GM19035 (cell line): ENCODE measurements at regions not wholly inside any gene's neighbourhood (a gene's known extent, or its start where the extent isn't known, plus 50 kb on each side); places are given as distances from the start of the nearest gene placed in this dataset.

Experiments used
- ATAC-seq: cut with Tn5 transposase; IDR thresholded peaks from one replicate; pipeline ENCODE4 v1.9.1; 2021; ENCODE audit not compliant: unreplicated experiment

- ATAC-seq, result no peak
Observed at GRCh38 chr5:12794476-12795332, 890.5 kb upstream of the CTNND2 start.

DNA sequence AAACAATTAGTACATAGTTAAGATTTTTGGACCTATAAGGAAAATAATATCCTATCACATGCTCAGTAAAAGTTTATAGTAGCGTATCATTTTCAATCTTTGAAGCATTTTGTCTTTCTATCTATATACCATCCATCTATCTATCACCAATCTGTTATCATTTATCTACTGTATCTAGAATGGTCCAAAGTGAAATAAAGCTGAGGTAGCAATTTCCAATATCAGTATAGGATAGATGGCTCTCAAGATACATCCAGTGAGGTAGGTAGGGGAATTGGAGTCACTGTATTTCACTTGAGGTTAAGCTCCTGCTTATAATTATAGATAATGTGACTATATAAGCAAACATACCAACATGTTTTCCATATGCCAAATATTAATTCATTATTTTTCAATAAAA, 889.1 kb upstream of the CTNND2 start:
- no peak for ATAC-seq

- no peak for ATAC-seq
Observed at GRCh38 chr5:12780536-12780935, 876.3 kb upstream of the CTNND2 start.

DNA sequence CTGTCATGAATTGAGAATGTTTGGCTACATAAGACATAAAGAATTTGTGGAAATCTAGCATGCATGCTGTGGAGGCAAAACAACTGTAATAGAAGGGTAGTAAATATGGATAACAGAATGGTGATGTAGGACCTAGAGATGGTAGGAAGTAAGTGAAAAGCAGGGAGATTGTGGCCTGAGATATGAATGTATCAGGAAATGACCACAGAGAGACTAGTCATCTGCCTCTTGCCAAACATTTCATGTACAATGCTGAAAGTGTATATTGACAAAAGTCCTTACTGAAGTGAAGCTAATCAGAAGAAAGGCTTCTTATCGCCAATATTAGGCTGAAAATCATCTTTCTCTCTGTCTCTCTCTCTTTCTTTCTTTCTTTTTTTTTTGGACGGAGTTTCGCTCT, 873.1 kb upstream of the CTNND2 start:
- ATAC-seq, result no peak

DNA sequence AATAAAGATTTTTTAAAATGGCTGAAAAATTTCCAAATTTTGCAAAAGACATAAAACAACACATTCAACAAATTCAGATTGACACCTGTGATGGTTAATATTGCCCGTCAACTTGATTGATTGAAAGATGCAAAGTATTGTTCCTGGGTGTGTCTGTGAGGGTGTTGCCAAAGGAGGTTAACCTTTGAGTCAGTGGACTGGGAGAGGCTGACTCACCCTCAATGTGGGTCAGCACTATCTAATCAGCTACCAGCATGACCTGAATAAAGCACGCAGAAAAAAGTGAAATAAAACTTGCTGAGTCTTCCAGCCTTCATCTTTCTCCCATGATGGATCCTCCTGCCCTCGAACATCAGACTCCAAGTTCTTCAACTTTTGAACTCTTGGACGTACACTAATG, 868.0 kb upstream of the CTNND2 start:
- ATAC-seq, result no peak

- ATAC-seq, result no peak
Observed at GRCh38 chr5:12759377-12759776, 855.1 kb upstream of the CTNND2 start.

DNA sequence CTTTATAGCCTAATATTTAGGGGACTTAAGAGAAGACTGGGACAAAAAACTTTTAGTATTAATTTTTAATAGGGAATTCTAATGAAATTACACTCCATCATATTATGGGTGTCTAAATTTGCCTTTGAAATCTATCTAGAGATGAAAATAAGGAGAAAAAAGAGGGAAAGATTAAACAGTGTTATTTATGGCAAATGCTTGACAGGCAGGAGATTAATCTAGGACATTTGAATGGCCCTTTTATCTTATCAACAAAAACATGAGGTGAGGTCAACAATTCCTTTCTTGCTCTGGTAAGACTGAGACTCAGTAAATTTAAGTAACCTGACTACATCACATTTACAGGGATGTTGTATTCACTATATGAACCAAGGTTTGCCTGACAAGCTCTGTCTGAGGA, 852.8 kb upstream of the CTNND2 start:
- no peak for ATAC-seq

DNA sequence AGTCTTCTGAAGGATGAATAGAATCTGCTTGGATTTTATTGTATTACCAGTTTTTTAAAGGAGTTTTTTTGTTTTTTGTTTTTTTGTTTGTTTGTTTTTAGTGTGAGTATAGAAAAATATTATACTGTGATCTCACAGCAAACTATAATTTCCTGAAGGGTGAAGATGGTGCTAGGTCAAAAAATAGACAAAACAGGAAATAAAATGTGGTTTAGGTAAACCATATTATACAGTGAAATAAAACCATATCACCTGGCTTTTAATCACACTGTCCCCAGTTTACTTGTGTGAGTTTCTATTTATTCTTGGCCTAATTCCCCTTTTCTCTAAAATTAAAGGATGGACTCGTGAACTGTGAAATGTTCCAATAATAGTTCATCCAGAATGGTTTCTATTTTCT, 841.3 kb upstream of the CTNND2 start:
- ATAC-seq, result no peak

DNA sequence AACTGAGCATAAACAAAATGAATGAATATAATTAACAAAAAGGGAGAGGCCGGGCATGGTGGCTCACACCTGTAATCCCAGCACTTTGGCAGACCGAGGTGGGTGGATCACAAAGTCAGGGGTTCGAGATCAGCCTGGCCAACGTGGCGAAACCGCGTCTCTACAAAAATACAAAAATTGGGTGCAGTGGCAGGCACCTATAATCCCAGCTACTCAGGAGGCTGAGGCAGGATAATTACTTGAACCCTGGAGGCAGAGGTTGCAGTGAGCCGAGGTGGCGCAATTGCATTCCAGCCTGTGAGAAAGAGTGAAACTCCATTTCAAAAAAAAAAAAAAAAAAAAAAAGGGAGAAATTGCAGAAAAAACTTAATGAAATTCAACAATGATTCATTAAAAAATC, 839.3 kb upstream of the CTNND2 start:
- ATAC-seq, result no peak

- no peak for ATAC-seq
Observed at GRCh38 chr5:12730354-12730753, 826.1 kb upstream of the CTNND2 start.

GRCh38 chr5:12716664-12717063, 812.4 kb upstream of the CTNND2 start:
- no peak for ATAC-seq

GRCh38 chr5:12707560-12707959, 803.3 kb upstream of the CTNND2 start:
- ATAC-seq, result no peak

GRCh38 chr5:12704955-12705354, 800.7 kb upstream of the CTNND2 start:
- ATAC-seq, result no peak

GRCh38 chr5:12703254-12703653, 799.0 kb upstream of the CTNND2 start:
- ATAC-seq, result no peak

GRCh38 chr5:12695651-12696050, 791.4 kb upstream of the CTNND2 start:
- ATAC-seq, result no peak

- no peak for ATAC-seq
Observed at GRCh38 chr5:12691330-12691729, 787.1 kb upstream of the CTNND2 start.

- ATAC-seq, result no peak
Observed at GRCh38 chr5:12690361-12690760, 786.1 kb upstream of the CTNND2 start.

GRCh38 chr5:12683249-12683648, 779.0 kb upstream of the CTNND2 start:
- ATAC-seq, result no peak

- no peak for ATAC-seq
Observed at GRCh38 chr5:12679731-12680130, 775.5 kb upstream of the CTNND2 start.

GRCh38 chr5:12675959-12676358, 771.7 kb upstream of the CTNND2 start:
- ATAC-seq, result no peak

DNA sequence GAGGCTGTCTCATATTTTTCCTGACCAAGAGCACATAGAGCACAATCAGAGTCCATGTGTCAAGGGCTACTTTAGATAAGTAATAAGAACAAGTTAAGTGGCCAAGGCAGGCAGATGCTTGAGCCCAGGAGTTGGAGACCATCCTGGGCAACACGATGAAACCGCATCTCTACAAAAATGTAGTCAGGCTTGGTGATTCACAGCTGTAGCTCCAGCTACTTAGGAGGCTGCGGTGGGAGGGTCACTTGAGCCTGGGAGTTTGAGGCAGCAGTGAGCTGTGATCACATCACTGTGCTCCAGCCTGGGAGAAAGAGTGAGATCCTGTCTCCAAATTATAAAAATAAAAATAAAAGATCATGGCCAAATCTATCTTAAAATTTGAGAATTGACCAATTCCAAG, 767.9 kb upstream of the CTNND2 start:
- no peak for ATAC-seq

GRCh38 chr5:12669326-12669725, 765.1 kb upstream of the CTNND2 start:
- no peak for ATAC-seq

GRCh38 chr5:12668564-12668963, 764.3 kb upstream of the CTNND2 start:
- ATAC-seq, result no peak
